ENCODE measurements at regions not wholly inside any gene's neighbourhood (a gene's known extent, or its start where the extent isn't known, plus 50 kb on each side); places are given as distances from the start of the nearest gene placed in this dataset.

DNA sequence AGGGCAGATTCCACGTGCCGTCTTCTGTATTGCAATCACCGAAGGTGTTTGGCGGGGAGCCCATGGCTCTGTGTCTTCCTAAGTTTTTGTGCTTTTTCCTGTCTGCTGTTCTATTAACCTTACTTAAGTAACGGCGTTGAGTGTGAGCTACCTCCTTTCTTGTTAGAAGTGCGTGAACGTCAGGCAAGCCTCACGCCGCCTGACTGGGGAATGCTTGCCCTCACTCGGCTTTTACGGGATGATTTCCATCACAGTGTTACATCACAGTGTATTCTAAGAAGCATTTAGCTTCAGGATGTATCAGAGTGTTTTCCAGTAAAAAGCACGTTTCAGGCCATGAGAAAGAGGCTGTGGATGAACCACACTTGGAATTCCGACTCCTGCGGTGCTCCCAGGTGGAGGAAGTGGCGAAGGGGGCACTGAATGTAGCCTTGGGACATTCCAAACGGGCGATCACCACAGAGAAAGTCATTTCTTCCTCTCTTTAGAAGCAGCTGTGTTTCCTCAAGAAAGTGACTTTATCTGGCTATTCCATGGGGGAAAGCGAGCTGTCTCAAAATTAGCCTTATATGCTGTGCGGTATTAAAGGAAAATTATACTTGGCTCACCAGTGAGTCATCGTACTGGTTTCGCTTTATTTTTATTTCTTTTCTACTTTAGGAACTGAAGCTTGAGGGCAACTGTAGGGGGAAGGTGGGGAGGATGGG, 290.7 kb downstream of the KLF6 start:
- DNase-seq = no peak
- Mint-ChIP-seq H3K4me1 (no peaks in the 10 kb centered on the region), H3K27me3 (peaks cover 21% of the 10 kb centered on the region), H3K27ac (no peak overlapping the region), H3K9me3 (peaks cover 9% of the 10 kb centered on the region), H3K36me3 (ENCODE audit: low read depth) (no peaks in the 10 kb centered on the region), H3K4me3 (no peak overlapping the region)
- ChIA-PET POLR2A (no interaction called here), CTCF (no interaction called here)

DNA sequence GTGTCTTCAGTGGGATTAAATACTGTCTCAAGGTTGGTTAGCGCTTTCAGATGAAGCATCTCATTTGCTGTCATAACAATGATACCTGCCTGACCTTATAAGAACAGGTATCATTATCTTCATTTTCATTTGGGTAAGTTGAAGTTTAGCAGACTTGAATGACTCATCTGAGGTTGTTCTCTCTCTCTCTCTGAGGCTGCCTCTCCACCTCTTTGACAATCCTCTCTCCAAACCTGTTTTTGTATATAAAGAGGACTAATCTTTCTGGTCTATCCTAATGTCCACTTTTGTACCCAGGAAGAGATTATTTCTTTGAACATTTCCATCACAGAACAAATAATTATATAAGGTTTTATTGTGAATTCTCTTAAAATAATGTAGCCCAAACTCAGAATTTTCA, 291.4 kb downstream of the KLF6 start:
- H3K27ac Mint-ChIP-seq = no peak overlapping the region
- peaks cover 16% of the 10 kb centered on the region for H3K27me3 Mint-ChIP-seq
- no peak for DNase-seq
- H3K4me3 Mint-ChIP-seq = no peak overlapping the region
- no peaks in the 10 kb centered on the region for H3K36me3 Mint-ChIP-seq (ENCODE audit: low read depth)
- ChIA-PET POLR2A (no interaction called here), CTCF (no interaction called here)
- no peaks in the 10 kb centered on the region for H3K4me1 Mint-ChIP-seq
- H3K9me3 Mint-ChIP-seq = peaks cover 12% of the 10 kb centered on the region

DNA sequence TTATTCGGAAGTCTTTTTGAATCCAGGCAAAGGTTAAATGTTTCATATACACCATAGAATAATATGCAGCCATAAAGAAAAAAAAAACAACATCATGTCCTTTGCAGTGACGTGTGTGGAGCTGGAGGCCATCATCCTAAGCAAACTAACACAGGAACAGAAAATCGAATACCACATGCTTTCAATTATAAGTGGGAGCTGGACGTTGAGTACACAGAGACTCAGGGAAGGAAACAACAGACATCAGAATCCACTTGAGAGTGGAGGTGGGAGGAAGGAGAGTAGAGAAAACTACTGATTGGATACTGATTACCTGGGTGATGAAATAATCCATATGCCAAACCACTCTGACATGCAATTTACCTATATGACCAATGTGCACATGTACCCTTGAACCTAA, 293.4 kb downstream of the KLF6 start:
- POLR2A ChIA-PET = no interaction called here

DNA sequence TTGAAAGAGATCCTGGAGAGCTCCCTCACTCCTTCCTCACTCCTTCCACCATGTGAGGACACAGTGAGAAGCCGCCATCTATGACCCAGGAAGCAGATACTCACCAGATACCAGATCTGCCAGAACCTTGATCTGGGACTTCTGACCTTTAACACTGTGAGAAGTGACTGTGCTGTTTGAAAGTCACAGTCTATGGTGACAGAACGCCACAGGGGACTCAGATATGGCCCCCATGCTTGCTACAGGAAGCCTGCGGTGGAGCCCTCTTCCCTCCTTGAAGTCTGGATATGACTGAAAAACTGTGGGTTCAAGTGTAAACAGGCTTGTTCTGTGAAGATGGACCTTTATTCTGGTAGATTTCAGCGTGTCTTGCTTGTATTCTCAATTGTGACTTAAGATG, 297.8 kb downstream of the KLF6 start:
- no peak for DNase-seq
- H3K4me3 Mint-ChIP-seq = no peak overlapping the region
- H3K9me3 Mint-ChIP-seq = peaks cover 19% of the 10 kb centered on the region
- ChIA-PET CTCF (interaction anchor here (1.4 kb wide), 1 partner anchor 9 kb away, joined by 4 read pairs; no protein-coding TSS in a partner anchor), POLR2A (no interaction called here)
- peaks cover 12% of the 10 kb centered on the region for H3K4me1 Mint-ChIP-seq
- H3K27me3 Mint-ChIP-seq = peaks cover 5% of the 10 kb centered on the region
- H3K36me3 Mint-ChIP-seq (ENCODE audit: low read depth) = no peaks in the 10 kb centered on the region
- no peak overlapping the region for H3K27ac Mint-ChIP-seq

More for the DNA sequence above, 293.4 kb downstream of the KLF6 start:
- peaks cover 19% of the 10 kb centered on the region for H3K9me3 Mint-ChIP-seq
- no peak for DNase-seq
- H3K27me3 Mint-ChIP-seq = peaks cover 10% of the 10 kb centered on the region
- peaks cover 2% of the 10 kb centered on the region for H3K4me1 Mint-ChIP-seq
- no peak overlapping the region for H3K4me3 Mint-ChIP-seq
- H3K36me3 Mint-ChIP-seq (ENCODE audit: low read depth) = no peaks in the 10 kb centered on the region
- H3K27ac Mint-ChIP-seq = no peak overlapping the region
- CTCF ChIA-PET = no interaction called here

DNA sequence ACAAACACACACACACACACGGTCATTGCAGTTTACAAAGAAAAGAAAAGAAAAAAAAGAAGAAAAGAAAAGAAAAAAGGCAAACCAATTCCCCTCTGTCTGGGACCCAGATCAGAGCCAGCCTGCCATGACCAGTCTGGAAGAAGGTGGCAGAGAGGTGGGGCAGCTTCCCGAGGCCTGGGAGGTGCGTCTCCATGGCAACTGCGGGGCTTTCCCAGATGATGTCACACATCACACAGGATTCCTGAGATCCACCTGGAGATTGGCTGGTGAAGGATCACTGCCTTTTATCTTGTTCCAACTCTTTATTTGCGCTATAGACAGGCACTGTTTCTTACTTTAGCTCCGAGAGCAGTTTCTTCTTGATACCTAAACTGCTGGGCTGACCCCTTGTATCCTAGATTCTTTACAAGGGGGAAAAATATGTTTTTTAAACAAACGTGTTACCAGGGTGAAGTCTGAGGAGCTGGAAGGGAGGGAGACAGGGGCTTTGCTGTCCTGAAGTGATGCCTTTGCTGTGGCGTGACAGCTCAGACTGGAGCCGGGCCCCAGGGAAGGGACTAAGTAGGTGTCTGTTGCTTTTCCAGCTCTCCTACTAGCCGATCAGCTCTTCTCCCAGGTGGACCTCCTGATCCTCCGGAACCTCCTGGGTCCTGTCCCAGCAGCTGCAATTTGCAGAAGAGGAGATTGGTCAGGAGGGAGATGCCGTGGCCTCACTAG, 298.5 kb downstream of the KLF6 start:
- no peak overlapping the region for H3K27ac Mint-ChIP-seq
- no peaks in the 10 kb centered on the region for H3K36me3 Mint-ChIP-seq (ENCODE audit: low read depth)
- H3K9me3 Mint-ChIP-seq = peaks cover 19% of the 10 kb centered on the region
- POLR2A ChIA-PET = no interaction called here
- H3K4me3 Mint-ChIP-seq = no peak overlapping the region
- no peak for DNase-seq
- H3K27me3 Mint-ChIP-seq = peaks cover 3% of the 10 kb centered on the region
- peaks cover 12% of the 10 kb centered on the region for H3K4me1 Mint-ChIP-seq
- CTCF ChIA-PET = no interaction called here

DNA sequence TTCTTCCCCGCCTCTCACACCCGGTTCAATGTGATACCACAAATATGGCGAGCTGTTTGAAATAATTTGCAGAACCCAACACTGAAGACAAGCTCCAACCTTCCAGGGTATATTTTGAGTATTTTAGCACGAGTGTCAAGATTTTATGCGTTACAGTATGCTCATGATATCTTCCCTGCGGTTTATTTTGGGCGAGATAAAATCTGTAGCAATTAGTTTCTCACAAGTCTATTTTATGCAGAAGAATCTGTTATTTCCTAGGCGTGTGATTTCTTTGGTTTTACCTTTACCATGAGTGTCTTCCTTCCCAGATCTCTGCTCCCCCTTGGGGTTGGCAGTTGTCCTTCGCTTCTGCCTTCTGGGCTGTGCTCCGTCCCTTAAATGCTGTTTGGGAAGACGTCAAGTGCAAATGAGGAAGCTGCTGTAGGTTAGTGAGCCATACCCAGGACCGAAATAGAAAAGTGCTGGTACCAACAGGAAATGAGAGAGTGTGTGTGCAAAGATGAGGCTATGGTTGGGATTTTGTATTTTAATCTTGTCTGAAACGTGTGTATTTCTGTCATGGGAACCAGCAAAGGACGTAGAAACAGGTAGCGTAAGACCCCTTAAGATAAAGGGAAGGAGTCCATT, 299.8 kb downstream of the KLF6 start:
- peaks cover 12% of the 10 kb centered on the region for H3K4me1 Mint-ChIP-seq
- H3K36me3 Mint-ChIP-seq (ENCODE audit: low read depth) = no peaks in the 10 kb centered on the region
- CTCF ChIA-PET = no interaction called here
- no peak overlapping the region for H3K4me3 Mint-ChIP-seq
- no peak overlapping the region for H3K27ac Mint-ChIP-seq
- POLR2A ChIA-PET = no interaction called here
- no peak for DNase-seq
- peaks cover 3% of the 10 kb centered on the region for H3K27me3 Mint-ChIP-seq
- peaks cover 17% of the 10 kb centered on the region for H3K9me3 Mint-ChIP-seq

DNA sequence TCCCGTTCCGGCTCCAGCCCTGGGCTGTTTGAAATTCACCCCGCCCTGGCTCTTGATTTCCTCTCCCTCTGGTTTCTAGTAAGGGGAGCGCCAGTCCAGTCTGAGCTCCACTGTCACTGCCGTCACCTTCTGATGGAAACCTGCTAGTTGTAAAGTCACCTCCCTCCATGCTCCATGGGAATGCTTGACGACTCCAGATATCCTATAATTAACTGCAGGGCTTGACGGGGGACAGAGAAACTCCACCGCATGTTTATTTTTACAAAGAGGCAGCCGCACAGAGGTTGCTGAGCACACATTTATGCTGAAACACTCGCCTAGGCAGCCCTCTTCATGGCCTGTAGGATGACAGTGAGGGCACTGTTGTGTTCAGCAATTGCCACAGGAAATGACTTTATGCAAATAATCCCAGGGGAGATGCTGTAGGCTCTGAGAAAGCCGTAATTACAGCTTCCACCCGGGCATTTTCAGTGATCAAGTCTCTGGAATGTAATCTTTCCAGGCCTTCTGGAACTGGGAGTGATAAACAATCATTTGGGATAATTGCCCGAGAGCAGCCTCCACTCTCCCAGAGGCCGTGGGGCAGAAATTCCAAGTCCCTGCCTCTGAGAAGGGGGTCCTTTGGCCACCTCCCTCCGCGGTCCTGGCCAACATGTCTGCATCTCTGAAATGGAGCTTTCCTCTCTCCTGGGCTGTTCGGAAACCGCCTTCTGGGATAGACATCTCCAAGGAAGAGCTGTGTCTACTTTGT, 300.5 kb downstream of the KLF6 start:
- Mint-ChIP-seq H3K4me1 (peaks cover 12% of the 10 kb centered on the region), H3K4me3 (no peak overlapping the region), H3K9me3 (peaks cover 12% of the 10 kb centered on the region), H3K36me3 (ENCODE audit: low read depth) (no peaks in the 10 kb centered on the region), H3K27ac (no peak overlapping the region), H3K27me3 (peaks cover 3% of the 10 kb centered on the region)
- POLR2A ChIA-PET = no interaction called here
- CTCF ChIA-PET = interaction anchor here (0.7 kb wide), 1 partner anchor 15 kb away, joined by 3 read pairs; no protein-coding TSS in a partner anchor
- no peak for DNase-seq

DNA sequence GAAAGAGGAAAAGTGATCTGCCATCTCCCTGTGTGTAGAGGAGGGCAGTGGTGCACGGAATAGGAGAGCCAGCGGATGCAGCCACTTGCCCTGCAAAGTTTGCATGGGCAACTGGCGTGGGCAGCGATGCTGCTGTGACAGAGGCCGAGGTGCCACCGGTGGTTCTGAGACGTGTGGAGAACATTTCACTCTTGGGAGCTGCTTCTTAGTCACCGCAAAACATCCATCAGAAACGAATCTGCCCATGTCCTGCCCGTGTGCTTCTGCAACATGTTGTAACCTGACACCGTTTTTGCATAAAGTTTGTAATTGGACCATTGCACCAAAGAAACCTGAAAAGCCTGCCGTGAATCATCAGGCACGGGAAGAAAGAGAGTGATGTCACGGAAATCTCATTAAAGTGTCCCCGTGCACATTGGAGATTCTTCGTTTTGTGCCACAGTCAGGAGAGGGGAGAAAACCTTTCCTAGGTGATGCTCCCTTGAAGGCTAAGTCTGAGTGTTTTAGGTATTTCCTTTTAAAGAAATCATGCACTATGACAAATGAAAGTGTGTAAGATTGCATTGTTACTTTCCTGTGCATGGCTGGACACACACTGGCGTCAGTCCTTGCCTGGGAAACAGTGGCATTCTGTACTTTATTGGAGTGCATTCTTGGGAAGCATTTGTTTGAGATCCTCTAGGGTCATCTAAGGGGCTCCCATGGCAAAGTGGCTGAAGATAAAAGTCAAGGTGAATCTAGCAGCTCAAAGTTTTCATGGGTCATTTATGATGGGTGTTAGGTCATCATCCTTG, 302.6 kb downstream of the KLF6 start:
- H3K4me1 Mint-ChIP-seq = peaks cover 11% of the 10 kb centered on the region
- ChIA-PET POLR2A (no interaction called here), CTCF (interaction anchor here (0.7 kb wide), 1 partner anchor 147 kb away, joined by 3 read pairs; no protein-coding TSS in a partner anchor)
- H3K27me3 Mint-ChIP-seq = no peaks in the 10 kb centered on the region
- H3K36me3 Mint-ChIP-seq (ENCODE audit: low read depth) = no peaks in the 10 kb centered on the region
- H3K4me3 Mint-ChIP-seq = no peak overlapping the region
- peaks cover 2% of the 10 kb centered on the region for H3K9me3 Mint-ChIP-seq
- H3K27ac Mint-ChIP-seq = no peak overlapping the region
- DNase-seq = no peak

DNA sequence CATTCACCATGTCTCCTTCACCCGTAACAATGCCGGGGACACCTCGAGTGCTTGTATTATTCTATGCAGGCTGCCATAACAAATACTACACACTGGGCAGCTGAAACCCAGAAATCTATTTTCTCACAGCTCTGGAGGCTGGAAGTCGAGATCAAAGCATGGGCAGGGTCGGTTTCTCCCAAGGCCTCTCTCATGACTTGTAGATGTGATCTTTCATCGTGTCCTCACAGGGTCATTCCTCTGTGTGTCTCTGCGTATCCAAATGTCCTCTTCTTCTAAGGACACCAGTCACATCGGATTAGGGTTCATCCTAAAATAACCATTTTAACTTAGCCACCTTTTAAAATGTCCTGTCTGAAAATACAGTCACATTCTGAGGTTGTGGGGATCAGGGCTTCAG, 303.5 kb downstream of the KLF6 start:
- Mint-ChIP-seq H3K4me1 (peaks cover 10% of the 10 kb centered on the region), H3K27me3 (peaks cover 4% of the 10 kb centered on the region), H3K27ac (no peak overlapping the region), H3K36me3 (ENCODE audit: low read depth) (no peaks in the 10 kb centered on the region), H3K9me3 (peaks cover 2% of the 10 kb centered on the region), H3K4me3 (no peak overlapping the region)
- ChIA-PET POLR2A (no interaction called here), CTCF (no interaction called here)
- no peak for DNase-seq

DNA sequence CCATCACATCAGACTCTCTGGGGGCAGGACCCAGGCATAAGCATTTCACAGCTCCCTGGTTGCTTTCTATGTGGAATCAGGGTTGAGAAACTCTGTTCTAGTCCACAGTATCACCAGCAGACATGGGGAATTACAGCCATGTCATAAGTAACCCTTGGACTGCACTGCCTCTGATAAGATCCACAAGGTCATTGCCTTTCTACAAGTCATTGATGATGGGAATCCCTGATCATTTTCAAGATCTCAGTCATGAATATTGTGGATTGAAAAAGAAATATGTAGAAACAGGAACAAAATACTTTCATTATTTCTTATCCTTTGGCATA, 304.1 kb downstream of the KLF6 start:
- Mint-ChIP-seq H3K27ac (no peak overlapping the region), H3K4me3 (no peak overlapping the region), H3K27me3 (peaks cover 6% of the 10 kb centered on the region), H3K36me3 (ENCODE audit: low read depth) (no peaks in the 10 kb centered on the region), H3K9me3 (peaks cover 2% of the 10 kb centered on the region), H3K4me1 (peaks cover 10% of the 10 kb centered on the region)
- no peak for DNase-seq
- ChIA-PET POLR2A (no interaction called here), CTCF (no interaction called here)

DNA sequence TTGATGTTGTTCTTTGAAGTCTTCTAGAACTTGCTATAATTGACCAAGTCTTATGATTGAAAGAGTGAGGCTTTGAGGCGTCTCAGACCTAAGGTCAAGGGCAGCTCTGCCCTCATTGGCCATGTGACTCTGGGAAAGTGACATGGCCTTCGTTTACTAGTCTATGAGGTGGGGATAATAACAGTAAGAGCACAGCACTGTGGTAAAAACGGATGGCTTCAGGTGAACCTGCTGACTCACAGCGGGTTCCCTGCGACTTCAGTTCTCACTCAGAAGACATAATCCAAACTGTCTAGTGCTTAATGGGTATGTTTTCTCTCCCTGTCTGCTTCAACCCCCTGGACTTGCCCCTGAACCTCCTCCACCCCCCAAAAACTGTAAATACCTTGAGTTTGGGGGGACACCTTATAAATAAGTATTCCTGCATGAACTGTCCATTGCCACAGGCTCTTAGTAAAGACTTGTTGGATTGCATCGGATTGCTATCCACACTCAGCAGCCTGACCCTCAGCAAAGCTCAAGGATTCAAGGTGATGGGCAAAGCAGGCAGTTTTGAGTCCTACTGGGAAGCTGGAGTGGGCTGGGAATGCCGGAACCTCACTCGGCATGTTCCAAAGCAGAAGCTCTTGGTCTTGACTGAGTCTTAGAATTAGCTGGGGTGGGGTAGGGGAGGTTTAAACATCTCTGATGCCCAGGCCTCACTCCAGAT, 304.6 kb downstream of the KLF6 start:
- H3K36me3 Mint-ChIP-seq (ENCODE audit: low read depth) = no peaks in the 10 kb centered on the region
- H3K27me3 Mint-ChIP-seq = peaks cover 11% of the 10 kb centered on the region
- H3K4me1 Mint-ChIP-seq = peaks cover 7% of the 10 kb centered on the region
- ChIA-PET CTCF (no interaction called here), POLR2A (no interaction called here)
- no peak overlapping the region for H3K4me3 Mint-ChIP-seq
- no peak overlapping the region for H3K27ac Mint-ChIP-seq
- peaks cover 2% of the 10 kb centered on the region for H3K9me3 Mint-ChIP-seq
- no peak for DNase-seq

DNA sequence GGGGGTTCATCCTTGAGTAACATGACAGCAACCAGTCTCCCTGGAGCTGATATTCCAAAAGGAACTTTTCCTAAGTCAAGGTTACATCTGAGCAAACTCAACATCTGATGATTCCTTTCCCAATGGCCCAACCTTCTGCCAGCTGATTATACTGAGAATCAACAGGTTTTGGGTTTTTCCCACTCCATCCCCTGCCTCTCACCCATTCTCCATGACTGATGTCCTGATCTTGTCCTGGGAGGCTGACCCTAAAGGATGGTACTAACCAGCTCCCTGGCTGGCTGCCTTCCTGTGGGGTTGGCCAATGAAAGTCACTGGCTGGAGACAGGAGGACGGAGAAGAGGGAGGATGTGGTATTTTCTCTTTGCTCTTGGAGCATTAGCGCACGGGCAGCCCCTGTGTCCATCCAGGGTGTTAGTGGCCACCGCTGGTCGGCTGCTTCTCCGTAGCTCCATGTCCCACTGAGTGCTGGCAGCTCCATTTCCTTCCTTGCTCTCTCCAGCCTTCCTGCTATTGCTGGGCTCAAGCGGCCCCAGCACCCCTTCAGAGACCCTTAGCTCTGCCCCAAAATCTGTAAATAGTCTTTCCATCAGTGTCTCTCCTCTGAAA, 306.2 kb upstream of the PITRM1 start:
- Mint-ChIP-seq H3K27ac (no peak overlapping the region), H3K36me3 (ENCODE audit: low read depth) (no peaks in the 10 kb centered on the region), H3K4me3 (no peak overlapping the region), H3K27me3 (peaks cover 15% of the 10 kb centered on the region), H3K4me1 (peaks cover under 1% of the 10 kb centered on the region), H3K9me3 (peaks cover 2% of the 10 kb centered on the region)
- ChIA-PET POLR2A (no interaction called here), CTCF (interaction anchor here (0.5 to 1.2 kb wide), 3 partner anchors 9 to 69 kb away, joined by 3 to 5 read pairs (median 4); no protein-coding TSS in a partner anchor)
- DNase-seq = no peak
